HG03432 (cell line): ENCODE measurements at regions not wholly inside any gene's neighbourhood (a gene's known extent, or its start where the extent isn't known, plus 50 kb on each side); places are given as distances from the start of the nearest gene placed in this dataset.

Experiments
- ATAC-seq: cut with Tn5 transposase; IDR thresholded peaks from one replicate; pipeline ENCODE4 v1.9.1; 2021; ENCODE audit warnings: mild to moderate bottlenecking, moderate library complexity; ENCODE audit not compliant: unreplicated experiment

- no peak for ATAC-seq
Measured at GRCh38 chr14:58780185-58780584, 142.4 kb downstream of the DACT1 start.

GRCh38 chr14:58780605-58781004 is 142.8 kb downstream of the DACT1 start:
- no peak for ATAC-seq

- no peak for ATAC-seq
Measured at GRCh38 chr14:58782011-58782410, 144.2 kb downstream of the DACT1 start.

GRCh38 chr14:58783792-58784511 is 146.2 kb downstream of the DACT1 start:
- ATAC-seq, result no peak

- no peak for ATAC-seq
Measured at GRCh38 chr14:58784931-58785330, 147.2 kb downstream of the DACT1 start.

GRCh38 chr14:58785701-58786100 is 147.9 kb downstream of the DACT1 start:
- no peak for ATAC-seq

GRCh38 chr14:58787592-58787991 is 149.8 kb downstream of the DACT1 start:
- ATAC-seq, result no peak

- no peak for ATAC-seq
Measured at GRCh38 chr14:58788655-58789503, 151.1 kb downstream of the DACT1 start.

GRCh38 chr14:58789736-58790135 is 152.0 kb downstream of the DACT1 start:
- no peak for ATAC-seq

GRCh38 chr14:58792416-58792815 is 154.7 kb downstream of the DACT1 start:
- ATAC-seq, result no peak

GRCh38 chr14:58793131-58793740 is 155.5 kb downstream of the DACT1 start:
- no peak for ATAC-seq

- ATAC-seq, result no peak
Measured at GRCh38 chr14:58794993-58795762, 157.4 kb downstream of the DACT1 start.

- ATAC-seq, result no peak
Measured at GRCh38 chr14:58796242-58797009, 158.7 kb downstream of the DACT1 start.

GRCh38 chr14:58797010-58797429 is 159.3 kb downstream of the DACT1 start:
- ATAC-seq, result peak; percentile 87

GRCh38 chr14:58798173-58798572 is 160.4 kb downstream of the DACT1 start:
- no peak for ATAC-seq

GRCh38 chr14:58801086-58801485 is 163.3 kb downstream of the DACT1 start:
- ATAC-seq, result no peak

GRCh38 chr14:58805057-58805456 is 167.3 kb downstream of the DACT1 start:
- no peak for ATAC-seq

- no peak for ATAC-seq
Measured at GRCh38 chr14:58805605-58806409, 168.0 kb downstream of the DACT1 start.

GRCh38 chr14:58807191-58807590 is 169.4 kb downstream of the DACT1 start:
- no peak for ATAC-seq
